ENCODE measurements at regions not wholly inside any gene's neighbourhood (a gene's known extent, or its start where the extent isn't known, plus 50 kb on each side); places are given as distances from the start of the nearest gene placed in this dataset.

GRCh38 chr4:181259081-181259709 lies 984.0 kb upstream of the TENM3 start:
- in situ Hi-C loops (cut with HindIII; ENCODE audit: low pct_ligation_motif_present, low pct_unique_long_range_greater_than_20kb, low sequenced_read_pairs) = no loop called here
- DNase-seq = no peak

- in situ Hi-C loops (cut with HindIII; ENCODE audit: low pct_ligation_motif_present, low pct_unique_long_range_greater_than_20kb, low sequenced_read_pairs) = no loop called here
- peak; percentile 1 for DNase-seq
Measured at GRCh38 chr4:181261279-181261678, 981.9 kb upstream of the TENM3 start.

- no peak for DNase-seq
- in situ Hi-C loops (cut with HindIII; ENCODE audit: low pct_ligation_motif_present, low pct_unique_long_range_greater_than_20kb, low sequenced_read_pairs) = no loop called here
Measured at GRCh38 chr4:181264893-181265292, 978.3 kb upstream of the TENM3 start.

- DNase-seq = no peak
Measured at GRCh38 chr4:181265370-181265769, 977.8 kb upstream of the TENM3 start.

GRCh38 chr4:181271116-181271640 lies 972.0 kb upstream of the TENM3 start:
- in situ Hi-C loops (cut with HindIII; ENCODE audit: low pct_ligation_motif_present, low pct_unique_long_range_greater_than_20kb, low sequenced_read_pairs) = no loop called here
- no peak for DNase-seq

More at GRCh38 chr4:181265370-181265769, 977.8 kb upstream of the TENM3 start:
- in situ Hi-C loops (cut with HindIII; ENCODE audit: low pct_ligation_motif_present, low pct_unique_long_range_greater_than_20kb, low sequenced_read_pairs) = no loop called here

- no peak for DNase-seq
Measured at GRCh38 chr4:181272422-181272821, 970.8 kb upstream of the TENM3 start.

GRCh38 chr4:181278941-181279340 lies 964.3 kb upstream of the TENM3 start:
- in situ Hi-C loops (cut with HindIII; ENCODE audit: low pct_ligation_motif_present, low pct_unique_long_range_greater_than_20kb, low sequenced_read_pairs) = no loop called here
- DNase-seq = no peak

More at GRCh38 chr4:181272422-181272821, 970.8 kb upstream of the TENM3 start:
- in situ Hi-C loops (cut with HindIII; ENCODE audit: low pct_ligation_motif_present, low pct_unique_long_range_greater_than_20kb, low sequenced_read_pairs) = no loop called here

GRCh38 chr4:181281451-181281850 lies 961.8 kb upstream of the TENM3 start:
- in situ Hi-C loops (cut with HindIII; ENCODE audit: low pct_ligation_motif_present, low pct_unique_long_range_greater_than_20kb, low sequenced_read_pairs) = no loop called here
- DNase-seq = no peak

GRCh38 chr4:181289198-181289597 lies 954.0 kb upstream of the TENM3 start:
- DNase-seq = no peak
- in situ Hi-C loops (cut with HindIII; ENCODE audit: low pct_ligation_motif_present, low pct_unique_long_range_greater_than_20kb, low sequenced_read_pairs) = no loop called here

GRCh38 chr4:181291615-181292014 lies 951.6 kb upstream of the TENM3 start:
- DNase-seq = no peak
- in situ Hi-C loops (cut with HindIII; ENCODE audit: low pct_ligation_motif_present, low pct_unique_long_range_greater_than_20kb, low sequenced_read_pairs) = no loop called here

GRCh38 chr4:181293014-181293413 lies 950.2 kb upstream of the TENM3 start:
- DNase-seq = no peak
- in situ Hi-C loops (cut with HindIII; ENCODE audit: low pct_ligation_motif_present, low pct_unique_long_range_greater_than_20kb, low sequenced_read_pairs) = no loop called here

- DNase-seq = no peak
- in situ Hi-C loops (cut with HindIII; ENCODE audit: low pct_ligation_motif_present, low pct_unique_long_range_greater_than_20kb, low sequenced_read_pairs) = no loop called here
Measured at GRCh38 chr4:181293541-181293940, 949.7 kb upstream of the TENM3 start.

- no peak for DNase-seq
- in situ Hi-C loops (cut with HindIII; ENCODE audit: low pct_ligation_motif_present, low pct_unique_long_range_greater_than_20kb, low sequenced_read_pairs) = no loop called here
Measured at GRCh38 chr4:181294421-181294820, 948.8 kb upstream of the TENM3 start.

- peak; percentile 52 for DNase-seq
- in situ Hi-C loops (cut with HindIII; ENCODE audit: low pct_ligation_motif_present, low pct_unique_long_range_greater_than_20kb, low sequenced_read_pairs) = no loop called here
Measured at GRCh38 chr4:181301735-181302710, 941.2 kb upstream of the TENM3 start.

- in situ Hi-C loops (cut with HindIII; ENCODE audit: low pct_ligation_motif_present, low pct_unique_long_range_greater_than_20kb, low sequenced_read_pairs) = no loop called here
- DNase-seq = no peak
Measured at GRCh38 chr4:181307824-181308223, 935.4 kb upstream of the TENM3 start.

GRCh38 chr4:181308476-181309312 lies 934.5 kb upstream of the TENM3 start:
- in situ Hi-C loops (cut with HindIII; ENCODE audit: low pct_ligation_motif_present, low pct_unique_long_range_greater_than_20kb, low sequenced_read_pairs) = no loop called here

GRCh38 chr4:181312066-181312465 lies 931.1 kb upstream of the TENM3 start:
- in situ Hi-C loops (cut with HindIII; ENCODE audit: low pct_ligation_motif_present, low pct_unique_long_range_greater_than_20kb, low sequenced_read_pairs) = no loop called here

More at GRCh38 chr4:181308476-181309312, 934.5 kb upstream of the TENM3 start:
- no peak for DNase-seq

GRCh38 chr4:181319629-181320028 lies 923.6 kb upstream of the TENM3 start:
- in situ Hi-C loops (cut with HindIII; ENCODE audit: low pct_ligation_motif_present, low pct_unique_long_range_greater_than_20kb, low sequenced_read_pairs) = no loop called here
- no peak for DNase-seq

More at GRCh38 chr4:181312066-181312465, 931.1 kb upstream of the TENM3 start:
- DNase-seq = no peak

GRCh38 chr4:181323061-181323460 lies 920.1 kb upstream of the TENM3 start:
- DNase-seq = no peak
- in situ Hi-C loops (cut with HindIII; ENCODE audit: low pct_ligation_motif_present, low pct_unique_long_range_greater_than_20kb, low sequenced_read_pairs) = no loop called here
